ENCODE measurements at regions not wholly inside any gene's neighbourhood (a gene's known extent, or its start where the extent isn't known, plus 50 kb on each side); places are given as distances from the start of the nearest gene placed in this dataset.

DNA sequence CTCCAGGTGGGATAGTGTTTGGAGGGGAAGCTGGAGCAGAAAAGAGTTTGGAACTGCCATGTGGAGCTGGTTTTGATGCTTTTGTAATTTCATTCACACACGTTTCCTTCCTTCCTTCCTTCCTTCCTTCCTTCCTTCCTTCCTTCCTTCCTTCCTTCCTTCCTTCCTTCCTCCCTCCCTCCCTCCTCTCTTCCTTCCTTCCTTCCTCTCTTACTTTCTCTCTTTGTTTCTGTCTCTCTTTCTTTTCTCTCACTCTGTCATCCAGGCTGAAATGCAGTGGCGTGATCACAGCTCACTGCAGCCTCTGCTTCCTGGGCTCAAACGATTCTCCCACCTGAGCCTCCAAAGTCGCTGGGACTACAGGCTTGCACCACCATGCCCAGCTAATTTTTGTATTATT lies 168.0 kb upstream of the ARID2 start:
- DNase-seq (ENCODE audit: low read depth): no peak
- H3K4me3 ChIP-seq (ENCODE audit: low read depth, low read length): no peak overlapping the region
- TF ChIP-seq, protein P1, sequence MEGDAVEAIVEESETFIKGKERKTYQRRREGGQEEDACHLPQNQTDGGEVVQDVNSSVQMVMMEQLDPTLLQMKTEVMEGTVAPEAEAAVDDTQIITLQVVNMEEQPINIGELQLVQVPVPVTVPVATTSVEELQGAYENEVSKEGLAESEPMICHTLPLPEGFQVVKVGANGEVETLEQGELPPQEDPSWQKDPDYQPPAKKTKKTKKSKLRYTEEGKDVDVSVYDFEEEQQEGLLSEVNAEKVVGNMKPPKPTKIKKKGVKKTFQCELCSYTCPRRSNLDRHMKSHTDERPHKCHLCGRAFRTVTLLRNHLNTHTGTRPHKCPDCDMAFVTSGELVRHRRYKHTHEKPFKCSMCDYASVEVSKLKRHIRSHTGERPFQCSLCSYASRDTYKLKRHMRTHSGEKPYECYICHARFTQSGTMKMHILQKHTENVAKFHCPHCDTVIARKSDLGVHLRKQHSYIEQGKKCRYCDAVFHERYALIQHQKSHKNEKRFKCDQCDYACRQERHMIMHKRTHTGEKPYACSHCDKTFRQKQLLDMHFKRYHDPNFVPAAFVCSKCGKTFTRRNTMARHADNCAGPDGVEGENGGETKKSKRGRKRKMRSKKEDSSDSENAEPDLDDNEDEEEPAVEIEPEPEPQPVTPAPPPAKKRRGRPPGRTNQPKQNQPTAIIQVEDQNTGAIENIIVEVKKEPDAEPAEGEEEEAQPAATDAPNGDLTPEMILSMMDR (conservative IDR thresholded peaks at IDR 0.05; ENCODE audit: low read depth, low read length): no peak

DNA sequence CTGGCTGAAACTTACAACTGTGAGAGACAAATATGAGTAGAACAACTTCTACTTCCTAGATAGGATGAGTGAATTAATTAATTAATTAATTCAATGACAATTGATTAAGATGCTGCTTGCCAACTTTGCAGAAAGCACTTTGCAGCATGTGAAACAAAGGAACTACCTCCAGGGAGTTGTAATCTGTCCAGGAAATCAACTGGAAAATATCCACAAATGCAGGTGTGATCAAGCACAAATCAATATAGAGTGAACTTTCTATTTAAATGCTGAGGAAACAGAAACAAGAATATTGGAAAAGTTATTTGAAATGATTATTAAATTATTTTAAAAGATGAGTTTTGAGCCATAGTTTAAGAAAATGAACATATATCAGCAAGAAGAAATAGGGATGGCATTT lies 163.9 kb upstream of the ARID2 start:
- no peak for DNase-seq (ENCODE audit: low read depth)
- TF ChIP-seq, protein P1 (conservative IDR thresholded peaks at IDR 0.05; ENCODE audit: low read depth, low read length): no peak
- no peak overlapping the region for H3K4me3 ChIP-seq (ENCODE audit: low read depth, low read length)

DNA sequence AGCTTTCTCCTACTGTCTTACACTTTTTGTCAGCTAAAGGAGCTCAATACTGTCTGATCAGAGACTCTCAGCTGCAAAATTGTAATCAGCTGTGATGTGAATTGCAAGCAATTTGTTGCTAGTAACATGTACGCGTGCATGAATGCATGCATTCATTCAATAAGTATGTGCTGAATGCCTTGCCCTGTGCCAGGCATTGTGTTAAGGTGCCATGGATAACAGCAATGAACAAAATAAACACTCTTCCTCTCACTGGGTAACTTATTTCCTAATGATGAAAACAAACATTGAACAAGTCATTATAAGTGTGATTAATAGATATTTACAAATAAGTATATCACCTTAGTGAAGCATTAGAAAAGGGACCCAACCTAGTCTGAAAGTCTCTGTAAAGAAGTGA lies 163.2 kb upstream of the ARID2 start:
- H3K4me3 ChIP-seq (ENCODE audit: low read depth, low read length): no peak overlapping the region
- no peak for DNase-seq (ENCODE audit: low read depth)
- TF ChIP-seq, protein P1 (conservative IDR thresholded peaks at IDR 0.05; ENCODE audit: low read depth, low read length): no peak

DNA sequence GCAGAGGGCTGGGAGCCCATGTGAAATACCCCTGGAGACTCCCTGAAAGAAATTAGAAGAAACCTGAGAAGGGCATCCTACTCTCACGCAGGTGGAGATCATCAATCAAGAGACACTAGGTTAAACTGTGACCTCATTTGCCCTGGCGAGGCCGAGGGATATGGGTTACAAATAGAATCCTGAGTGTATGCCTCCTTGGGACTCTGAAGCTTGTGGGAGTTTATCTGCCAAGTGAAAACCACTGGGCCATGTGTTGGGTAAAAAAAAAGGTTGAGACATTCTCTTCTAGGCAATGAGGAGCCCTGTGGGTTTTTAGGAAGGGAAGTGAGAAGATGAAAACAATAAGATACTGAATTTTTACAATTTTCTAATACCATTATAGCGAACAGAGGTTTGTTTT lies 160.7 kb upstream of the ARID2 start:
- no peak overlapping the region for H3K4me3 ChIP-seq (ENCODE audit: low read depth, low read length)
- TF ChIP-seq, protein P1 (conservative IDR thresholded peaks at IDR 0.05; ENCODE audit: low read depth, low read length): no peak
- no peak for DNase-seq (ENCODE audit: low read depth)

DNA sequence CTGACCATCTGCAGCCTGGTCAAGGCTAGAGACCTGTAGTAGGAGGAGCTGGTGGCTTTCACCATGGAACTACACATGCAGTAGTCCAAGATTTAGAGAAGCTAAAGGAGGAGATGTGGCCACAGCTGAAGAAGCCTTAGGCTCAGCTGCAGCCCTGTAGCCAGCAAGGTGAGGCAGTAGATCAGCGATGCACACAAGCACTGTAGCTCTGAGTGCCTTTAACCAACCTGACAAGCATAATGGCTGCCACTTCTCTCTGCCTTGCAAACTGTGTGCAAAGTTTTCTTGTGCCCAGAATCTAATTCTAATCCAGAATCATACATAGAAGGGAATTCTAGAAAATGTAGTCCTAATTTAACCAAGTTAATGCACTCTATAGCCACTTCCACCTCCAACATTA lies 159.0 kb upstream of the ARID2 start:
- H3K4me3 ChIP-seq (ENCODE audit: low read depth, low read length): no peak overlapping the region
- DNase-seq (ENCODE audit: low read depth): no peak
- TF ChIP-seq, protein P1 (conservative IDR thresholded peaks at IDR 0.05; ENCODE audit: low read depth, low read length): no peak

DNA sequence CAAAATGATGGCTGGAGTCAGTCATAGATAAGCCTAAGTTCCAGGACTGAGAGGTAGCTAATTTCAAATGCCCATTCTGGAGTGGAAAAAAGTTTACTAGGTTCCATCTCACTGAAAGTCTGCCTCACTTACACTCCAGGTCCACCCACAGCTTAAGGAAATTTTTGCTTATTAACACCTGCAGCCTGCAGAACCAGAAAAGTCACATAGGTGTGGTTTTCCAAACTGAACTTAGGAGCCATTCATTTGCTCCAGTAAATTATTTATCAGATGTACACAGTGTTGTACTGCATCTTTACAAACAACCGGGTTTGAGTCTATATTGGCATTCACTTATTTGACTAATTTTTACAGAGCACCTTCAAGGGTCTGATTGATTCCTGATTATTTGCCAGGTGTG lies 157.4 kb upstream of the ARID2 start:
- no peak for DNase-seq (ENCODE audit: low read depth)
- TF ChIP-seq, protein P1 (conservative IDR thresholded peaks at IDR 0.05; ENCODE audit: low read depth, low read length): no peak
- no peak overlapping the region for H3K4me3 ChIP-seq (ENCODE audit: low read depth, low read length)

DNA sequence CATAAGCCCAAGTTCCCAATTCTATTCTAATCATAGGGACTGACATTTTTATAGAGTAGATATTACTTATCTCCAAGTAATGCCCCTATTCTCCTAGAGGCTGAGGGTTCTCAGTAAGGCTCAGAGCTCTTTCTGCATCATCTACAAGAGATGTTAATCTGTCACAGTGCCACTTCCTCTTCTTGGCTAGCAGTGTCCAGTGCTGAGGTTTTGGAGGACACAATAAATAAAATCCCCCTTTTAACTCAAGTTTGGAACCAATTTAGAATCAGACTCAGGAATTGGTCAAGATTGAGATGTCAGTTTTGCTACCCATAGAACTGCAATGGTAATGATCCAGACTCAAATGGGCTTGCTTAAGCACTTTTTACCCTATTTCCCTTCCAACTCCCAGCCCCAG lies 154.1 kb upstream of the ARID2 start:
- no peak overlapping the region for H3K4me3 ChIP-seq (ENCODE audit: low read depth, low read length)
- TF ChIP-seq, protein P1 (conservative IDR thresholded peaks at IDR 0.05; ENCODE audit: low read depth, low read length): no peak
- DNase-seq (ENCODE audit: low read depth): no peak
